DOHH2 (cell line): ENCODE measurements at regions not wholly inside any gene's neighbourhood (a gene's known extent, or its start where the extent isn't known, plus 50 kb on each side); places are given as distances from the start of the nearest gene placed in this dataset.

Experiments
- EZH2phosphoT487 ChIP-seq: fragments of 200-600 bp; sonication (generic); IDR thresholded peaks from 2 replicates; pipeline ENCODE4 v1.6.1; 2017; ENCODE audit warnings: borderline replicate concordance, mild to moderate bottlenecking, antibody characterized with exemption, low read length, moderate library complexity, mixed read lengths
- TF ChIP-seq, protein P1 (sequence below): fragments of 200-600 bp; sonication (generic); IDR thresholded peaks from one replicate; pipeline ENCODE4 v1.5.1; 2014; ENCODE audit warnings: antibody characterized with exemption, mild to moderate bottlenecking, low read depth, low read length; ENCODE audit not compliant: poor library complexity, severe bottlenecking

DNA sequence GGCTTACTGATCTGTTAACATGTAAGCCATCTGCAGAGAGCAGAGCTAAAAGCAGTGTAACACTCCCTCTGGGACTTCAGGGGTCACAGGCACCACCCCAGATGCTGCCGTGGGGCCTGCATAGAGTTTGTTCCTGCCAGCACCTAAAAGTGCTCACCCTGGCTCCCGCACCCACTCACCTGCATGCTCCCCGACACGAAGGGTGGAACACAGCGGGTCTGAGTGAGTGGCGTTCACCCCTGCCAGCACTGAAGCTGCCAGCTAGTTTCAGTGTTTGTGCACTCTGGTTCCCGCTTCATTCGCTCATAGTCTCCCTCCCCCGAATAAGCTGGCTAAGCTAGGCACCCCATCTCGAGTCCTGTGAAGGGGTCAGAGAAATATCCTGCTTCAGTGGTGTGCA lies 1681.0 kb downstream of the NCAM2 start:
- TF ChIP-seq, protein P1, sequence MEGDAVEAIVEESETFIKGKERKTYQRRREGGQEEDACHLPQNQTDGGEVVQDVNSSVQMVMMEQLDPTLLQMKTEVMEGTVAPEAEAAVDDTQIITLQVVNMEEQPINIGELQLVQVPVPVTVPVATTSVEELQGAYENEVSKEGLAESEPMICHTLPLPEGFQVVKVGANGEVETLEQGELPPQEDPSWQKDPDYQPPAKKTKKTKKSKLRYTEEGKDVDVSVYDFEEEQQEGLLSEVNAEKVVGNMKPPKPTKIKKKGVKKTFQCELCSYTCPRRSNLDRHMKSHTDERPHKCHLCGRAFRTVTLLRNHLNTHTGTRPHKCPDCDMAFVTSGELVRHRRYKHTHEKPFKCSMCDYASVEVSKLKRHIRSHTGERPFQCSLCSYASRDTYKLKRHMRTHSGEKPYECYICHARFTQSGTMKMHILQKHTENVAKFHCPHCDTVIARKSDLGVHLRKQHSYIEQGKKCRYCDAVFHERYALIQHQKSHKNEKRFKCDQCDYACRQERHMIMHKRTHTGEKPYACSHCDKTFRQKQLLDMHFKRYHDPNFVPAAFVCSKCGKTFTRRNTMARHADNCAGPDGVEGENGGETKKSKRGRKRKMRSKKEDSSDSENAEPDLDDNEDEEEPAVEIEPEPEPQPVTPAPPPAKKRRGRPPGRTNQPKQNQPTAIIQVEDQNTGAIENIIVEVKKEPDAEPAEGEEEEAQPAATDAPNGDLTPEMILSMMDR: no peak
- no peak for TF ChIP-seq EZH2phosphoT487
